ENCODE measurements at regions not wholly inside any gene's neighbourhood (a gene's known extent, or its start where the extent isn't known, plus 50 kb on each side); places are given as distances from the start of the nearest gene placed in this dataset.
"Not testable (repeated sequence)": the region's sequence is repeated elsewhere in the genome, so short reads cannot be mapped to it uniquely, and the experiment has no call there.

DNA sequence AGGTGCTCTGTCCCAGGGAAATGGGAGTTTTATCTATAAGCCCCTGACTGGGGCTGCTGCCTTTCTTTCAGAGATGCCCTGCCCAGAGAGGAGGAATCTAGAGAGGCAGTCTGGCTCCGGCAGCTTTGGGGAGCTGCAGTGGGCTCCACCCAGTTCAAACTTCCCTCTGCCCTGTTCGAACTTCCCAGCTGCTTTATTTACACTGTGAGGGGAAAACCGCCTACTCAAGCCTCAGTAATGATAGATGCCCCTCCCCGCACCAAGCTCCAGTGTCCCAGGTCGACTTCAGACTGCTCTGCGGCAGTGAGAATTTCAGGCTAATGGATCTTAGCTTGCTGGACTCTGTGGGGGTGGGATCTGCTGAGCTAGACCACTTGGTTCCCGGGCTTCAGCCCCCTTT lies 83.0 kb upstream of the SP4 start:
- TF ChIP-seq, protein P1, sequence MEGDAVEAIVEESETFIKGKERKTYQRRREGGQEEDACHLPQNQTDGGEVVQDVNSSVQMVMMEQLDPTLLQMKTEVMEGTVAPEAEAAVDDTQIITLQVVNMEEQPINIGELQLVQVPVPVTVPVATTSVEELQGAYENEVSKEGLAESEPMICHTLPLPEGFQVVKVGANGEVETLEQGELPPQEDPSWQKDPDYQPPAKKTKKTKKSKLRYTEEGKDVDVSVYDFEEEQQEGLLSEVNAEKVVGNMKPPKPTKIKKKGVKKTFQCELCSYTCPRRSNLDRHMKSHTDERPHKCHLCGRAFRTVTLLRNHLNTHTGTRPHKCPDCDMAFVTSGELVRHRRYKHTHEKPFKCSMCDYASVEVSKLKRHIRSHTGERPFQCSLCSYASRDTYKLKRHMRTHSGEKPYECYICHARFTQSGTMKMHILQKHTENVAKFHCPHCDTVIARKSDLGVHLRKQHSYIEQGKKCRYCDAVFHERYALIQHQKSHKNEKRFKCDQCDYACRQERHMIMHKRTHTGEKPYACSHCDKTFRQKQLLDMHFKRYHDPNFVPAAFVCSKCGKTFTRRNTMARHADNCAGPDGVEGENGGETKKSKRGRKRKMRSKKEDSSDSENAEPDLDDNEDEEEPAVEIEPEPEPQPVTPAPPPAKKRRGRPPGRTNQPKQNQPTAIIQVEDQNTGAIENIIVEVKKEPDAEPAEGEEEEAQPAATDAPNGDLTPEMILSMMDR (IDR thresholded peaks at IDR 0.05): not testable (repeated sequence)
- not testable (repeated sequence) for TF ChIP-seq ZFX (IDR thresholded peaks at IDR 0.05; ENCODE audit: borderline replicate concordance)
